Left ventricle myocardium inferior (tissue), 1 donor: ENCODE measurements at regions not wholly inside any gene's neighbourhood (a gene's known extent, or its start where the extent isn't known, plus 50 kb on each side); places are given as distances from the start of the nearest gene placed in this dataset.
"Not testable (repeated sequence)": the region's sequence is repeated elsewhere in the genome, so short reads cannot be mapped to it uniquely, and the experiment has no call there.

Experiments
- DNase-seq: peaks from one replicate; pipeline ENCODE4 v3.0.0-alpha.2; 2020
- H3K27ac ChIP-seq: fragments of 200-600 bp; replicated peaks from 2 replicates; pipeline ENCODE4 v1.8.0; 2021
- H3K27me3 ChIP-seq: fragments of 200-600 bp; 2 replicates; pipeline ENCODE4 v1.8.0; 2021; ENCODE audit warnings: low read depth
- H3K36me3 ChIP-seq: fragments of 200-600 bp; 2 replicates; pipeline ENCODE4 v1.8.0; 2021
- H3K4me1 ChIP-seq: fragments of 200-600 bp; 2 replicates; pipeline ENCODE4 v1.8.0; 2021
- H3K4me3 ChIP-seq: fragments of 200-600 bp; 2 replicates; pipeline ENCODE4 v1.8.0; 2021; ENCODE audit warnings: mild to moderate bottlenecking, moderate library complexity
- H3K9me3 ChIP-seq: fragments of 200-600 bp; replicated peaks from 2 replicates; pipeline ENCODE4 v1.8.0; 2021
- CTCF ChIP-seq: fragments of 200-600 bp; IDR thresholded peaks from 2 replicates; pipeline ENCODE4 v1.8.0; 2021; ENCODE audit warnings: antibody characterized with exemption, mild to moderate bottlenecking, borderline replicate concordance
- intact Hi-C: fragments of 100-400 bp; cut with micrococcal nuclease; formaldehyde crosslinking; loops from one replicate; pipeline ENCODE4 v1.11.0; 2022
- donor health status: DM: no; HTN: yes; CAD: no; lungs with severe emphysema.

- TF ChIP-seq CTCF: peak; percentile 50
- not testable (repeated sequence) for H3K4me1 ChIP-seq, H3K27ac ChIP-seq, H3K4me3 ChIP-seq, DNase-seq, H3K9me3 ChIP-seq, H3K36me3 ChIP-seq
- intact Hi-C loops: loop anchor here (10.0 kb wide), 1 partner anchor 390 kb away; no protein-coding TSS in a partner anchor
- peaks cover 87% of the 10 kb centered on the region for H3K27me3 ChIP-seq
Observed at GRCh38 chr15:98295101-98295759, 334.7 kb downstream of the ARRDC4 start.

GRCh38 chr15:98296653-98297052, 336.1 kb downstream of the ARRDC4 start:
- Histone ChIP-seq H3K36me3 (no peaks in the 10 kb centered on the region), H3K9me3 (no peaks in the 10 kb centered on the region), H3K4me1 (peaks cover 8% of the 10 kb centered on the region), H3K27ac (no peak overlapping the region), H3K4me3 (no peak overlapping the region), H3K27me3 (peaks cover 87% of the 10 kb centered on the region)
- intact Hi-C loops: loop anchor here (10.0 kb wide), 1 partner anchor 392 kb away; no protein-coding TSS in a partner anchor
- TF ChIP-seq CTCF: no peak
- DNase-seq: no peak

- no peak for DNase-seq
- no peaks in the 10 kb centered on the region for H3K36me3 ChIP-seq
- no peaks in the 10 kb centered on the region for H3K4me1 ChIP-seq
Observed at GRCh38 chr15:98304371-98304770, 343.9 kb downstream of the ARRDC4 start.

GRCh38 chr15:98308117-98308516, 340.2 kb upstream of the IGF1R start:
- no peak for TF ChIP-seq CTCF
- Histone ChIP-seq H3K27ac (no peak overlapping the region), H3K9me3 (peaks cover 8% of the 10 kb centered on the region), H3K4me1 (no peaks in the 10 kb centered on the region), H3K36me3 (no peaks in the 10 kb centered on the region), H3K4me3 (no peak overlapping the region), H3K27me3 (peaks cover 74% of the 10 kb centered on the region)
- intact Hi-C loops: no loop called here
- no peak for DNase-seq

More at GRCh38 chr15:98304371-98304770, 343.9 kb downstream of the ARRDC4 start:
- Histone ChIP-seq H3K9me3 (no peaks in the 10 kb centered on the region), H3K4me3 (no peak overlapping the region), H3K27me3 (peaks cover 93% of the 10 kb centered on the region), H3K27ac (no peak overlapping the region)
- no peak for TF ChIP-seq CTCF
- intact Hi-C loops: no loop called here

GRCh38 chr15:98311566-98312188, 336.7 kb upstream of the IGF1R start:
- Histone ChIP-seq H3K4me3 (no peak overlapping the region), H3K27ac (no peak overlapping the region), H3K27me3 (peaks cover 51% of the 10 kb centered on the region), H3K9me3 (peaks cover 8% of the 10 kb centered on the region), H3K4me1 (no peaks in the 10 kb centered on the region), H3K36me3 (no peaks in the 10 kb centered on the region)
- intact Hi-C loops: loop anchor here (5.0 kb wide), 1 partner anchor 116 kb away; no protein-coding TSS in a partner anchor
- peak; percentile 61 for DNase-seq
- TF ChIP-seq CTCF: peak; percentile 82
